Activated naive CD8-positive, alpha-beta T cell treated with anti-CD3 and anti-CD28 coated beads, Interleukin-2, amount 50 U/mL, for 16 hours (primary cell): ENCODE measurements at regions not wholly inside any gene's neighbourhood (a gene's known extent, or its start where the extent isn't known, plus 50 kb on each side); places are given as distances from the start of the nearest gene placed in this dataset.
"Not testable (repeated sequence)": the region's sequence is repeated elsewhere in the genome, so short reads cannot be mapped to it uniquely, and the experiment has no call there.

ENCODE experiments used
- DNase-seq: peaks from one replicate; pipeline ENCODE4 v3.0.0-alpha.2; 2020; ENCODE audit warnings: low read depth, low spot score

DNA sequence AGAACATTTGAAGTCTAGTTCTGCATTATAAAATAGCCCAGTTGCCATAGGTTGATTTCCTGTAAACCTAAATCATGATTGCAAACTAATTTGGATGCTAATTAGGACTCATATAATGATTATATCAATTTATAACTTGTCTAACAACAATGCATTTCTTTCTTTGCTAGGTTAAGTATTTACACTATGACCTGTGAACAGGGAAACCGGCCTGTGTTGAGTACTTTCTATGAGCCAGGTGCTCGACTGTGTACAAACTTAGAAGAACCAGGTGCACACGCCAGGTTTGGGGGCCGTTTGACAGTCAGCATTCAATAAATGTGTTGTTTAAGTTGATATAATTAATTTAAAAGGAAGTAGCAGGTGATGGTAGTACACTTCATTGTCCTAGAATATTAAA lies 203.1 kb downstream of the TM9SF2 start:
- DNase-seq, result no peak

DNA sequence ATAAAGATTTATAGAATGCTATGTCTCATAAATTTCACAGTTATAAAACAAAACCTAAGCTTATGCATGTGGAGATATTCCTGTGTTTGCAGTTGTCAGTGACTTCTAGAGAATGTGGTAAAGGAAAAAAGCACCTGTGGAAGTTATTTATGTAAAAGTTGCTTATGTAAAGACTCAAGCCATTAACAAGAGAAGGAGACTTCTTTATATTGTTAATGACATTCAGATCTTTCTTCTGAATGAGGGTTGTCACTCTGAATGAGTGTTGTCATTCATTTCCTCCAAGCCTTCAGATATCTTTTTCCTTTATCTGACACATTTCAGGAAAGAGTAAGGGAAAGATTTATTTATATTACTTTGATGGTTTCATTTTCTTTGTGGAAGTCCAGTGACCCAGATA lies 202.6 kb downstream of the TM9SF2 start:
- DNase-seq, result no peak

DNA sequence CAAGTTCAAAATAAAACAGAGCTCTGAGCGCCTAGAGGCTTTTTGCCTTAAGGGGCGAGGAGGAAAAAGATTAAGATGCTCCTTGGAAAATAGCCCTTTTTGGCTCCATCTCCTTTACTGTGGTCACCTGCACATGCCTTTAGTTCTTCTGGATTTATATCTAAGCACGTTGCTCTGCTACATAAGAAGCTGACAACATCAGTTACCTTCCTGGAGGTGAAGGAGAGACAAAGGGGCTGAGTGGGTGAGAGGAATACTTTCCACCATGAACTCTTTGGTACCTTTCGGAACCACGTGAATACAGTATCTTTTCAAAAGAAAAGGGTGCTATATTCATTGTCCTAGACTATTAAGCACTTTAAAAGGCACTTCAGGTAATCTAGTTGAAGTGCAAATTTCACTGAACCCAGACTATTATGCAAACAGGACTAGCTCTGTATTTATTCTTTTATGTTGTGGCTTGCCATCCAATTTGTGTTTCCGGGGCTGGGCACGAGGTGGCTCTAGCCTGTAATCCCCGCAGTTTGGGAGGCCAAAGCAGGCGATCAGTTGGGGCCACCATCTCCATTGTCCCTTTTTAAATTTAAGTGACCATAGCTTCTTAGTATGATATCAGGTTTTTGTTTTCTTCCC lies 201.5 kb downstream of the TM9SF2 start:
- DNase-seq, result no peak

DNA sequence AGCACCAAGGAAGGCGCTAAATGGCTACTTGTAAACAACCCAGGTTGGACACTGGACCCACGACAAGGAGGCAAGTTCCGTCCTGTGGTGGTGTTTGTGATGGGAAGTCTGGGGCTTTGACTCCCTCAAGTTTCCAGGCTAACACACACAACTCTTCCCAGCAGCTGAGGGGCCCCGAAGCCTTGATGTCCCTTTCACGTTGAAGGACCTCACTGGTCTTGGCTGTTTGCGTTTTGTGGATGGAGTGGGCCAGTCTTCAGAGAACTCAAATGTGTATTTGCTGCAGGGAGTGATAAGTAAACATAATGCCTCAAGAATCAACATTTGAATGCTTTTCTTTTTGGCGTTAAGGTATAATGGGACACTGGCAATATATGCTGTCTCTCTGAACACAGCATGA lies 199.2 kb downstream of the TM9SF2 start:
- DNase-seq, result no peak

DNA sequence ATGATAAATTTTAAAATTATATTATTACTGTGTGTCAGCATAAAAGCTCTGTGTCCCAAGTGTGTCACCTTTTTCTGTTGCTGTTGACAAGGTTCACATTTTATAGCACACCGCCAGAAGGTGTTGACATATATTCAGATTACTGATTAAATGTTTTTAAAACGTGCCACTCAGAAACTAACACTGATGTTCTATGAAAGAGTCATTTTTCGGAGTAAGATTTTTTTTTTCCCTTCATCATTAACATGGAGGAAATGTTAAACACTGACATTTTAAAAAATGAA lies 197.5 kb downstream of the TM9SF2 start:
- DNase-seq, result no peak

DNA sequence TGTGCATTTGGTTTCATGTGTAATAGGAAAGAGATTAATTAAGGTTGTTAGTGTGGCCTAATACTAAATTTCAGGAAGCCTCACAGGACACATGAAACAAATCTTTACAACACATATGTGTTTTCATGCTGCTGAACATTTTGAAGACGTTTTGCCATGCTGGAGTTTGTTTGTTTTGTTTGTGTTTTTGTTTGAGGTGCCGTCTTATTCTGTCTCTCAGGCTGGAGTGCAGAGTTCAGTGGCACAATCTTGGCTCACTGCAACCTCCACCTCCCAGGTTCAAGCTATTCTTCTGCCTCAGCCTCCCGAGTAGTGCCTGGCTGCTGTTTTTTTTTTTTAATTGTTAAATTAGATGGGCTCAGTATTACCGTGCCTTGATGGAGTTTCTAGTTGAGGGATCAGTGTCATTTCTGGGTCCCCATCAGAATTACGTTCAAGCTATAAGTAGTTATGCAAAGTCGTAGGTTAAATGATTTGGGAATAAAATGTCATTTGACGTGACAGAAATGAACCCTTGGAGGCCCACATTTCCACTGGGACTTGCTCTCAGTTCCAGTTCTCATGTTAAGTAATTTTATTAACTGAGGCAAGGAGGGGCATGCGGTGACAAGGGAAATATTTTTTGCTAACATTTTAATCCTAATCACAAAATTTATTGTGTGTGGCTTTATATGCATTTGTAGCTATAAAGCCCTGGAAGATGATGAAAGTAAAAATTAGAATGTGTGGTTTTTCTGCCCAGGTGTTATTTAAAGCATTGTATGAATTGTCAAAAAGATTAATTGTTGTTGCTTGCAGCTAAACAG lies 196.9 kb downstream of the TM9SF2 start:
- no peak for DNase-seq

DNA sequence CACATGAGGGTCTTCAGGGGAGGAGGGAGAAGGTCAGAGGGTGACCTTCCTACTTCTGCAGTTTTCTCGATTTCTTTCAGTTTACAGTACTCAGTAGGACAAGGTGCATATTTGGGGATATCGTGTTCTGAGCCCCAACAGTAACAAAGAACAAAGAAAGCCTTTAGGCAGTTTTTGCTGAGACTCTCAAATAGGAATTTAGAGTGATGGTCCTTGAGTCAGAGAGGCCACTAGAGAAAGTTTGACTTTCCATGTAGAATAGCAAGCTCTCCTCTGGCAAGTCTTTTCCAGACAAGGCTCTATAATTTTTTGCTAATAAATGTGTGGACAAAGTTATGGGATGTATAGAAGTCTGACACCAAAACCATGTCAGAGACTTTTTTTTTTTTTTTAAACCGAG lies 194.6 kb downstream of the TM9SF2 start:
- no peak for DNase-seq

DNA sequence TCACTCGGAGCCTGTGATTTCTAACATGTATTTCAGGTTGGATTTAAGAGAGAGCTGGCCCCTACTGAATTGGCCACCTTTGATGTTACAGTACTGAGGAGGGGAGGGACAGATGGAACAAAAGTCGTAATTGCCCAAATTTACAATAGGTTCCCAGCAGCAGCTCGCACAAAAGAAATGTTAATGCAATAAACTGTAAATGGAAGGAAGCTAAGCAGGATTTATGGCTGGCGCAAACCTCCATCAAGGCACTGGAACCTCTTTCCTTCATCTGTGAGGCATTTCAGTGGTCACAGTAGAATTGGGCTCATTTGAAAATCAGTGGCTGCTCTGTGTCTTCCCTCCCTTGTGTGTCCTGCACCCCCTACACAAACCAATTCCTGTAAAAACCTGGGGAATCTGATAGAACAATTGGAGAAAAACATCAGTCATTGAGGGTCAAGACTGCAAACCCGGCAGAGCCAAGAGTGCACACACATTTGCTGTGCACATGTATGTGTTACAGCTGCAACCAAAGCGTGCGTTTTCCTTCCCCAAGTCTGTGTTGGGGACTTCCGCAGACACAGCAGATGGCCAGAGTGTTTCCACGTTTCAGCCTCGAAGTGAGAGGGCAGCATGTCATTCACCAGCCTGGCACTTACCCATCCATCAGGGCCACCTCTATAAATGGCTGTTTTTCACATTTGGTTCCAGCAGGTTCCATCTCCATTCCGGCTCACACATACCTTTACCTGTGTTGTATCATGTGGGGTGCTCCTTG lies 192.8 kb downstream of the TM9SF2 start:
- DNase-seq, result no peak

DNA sequence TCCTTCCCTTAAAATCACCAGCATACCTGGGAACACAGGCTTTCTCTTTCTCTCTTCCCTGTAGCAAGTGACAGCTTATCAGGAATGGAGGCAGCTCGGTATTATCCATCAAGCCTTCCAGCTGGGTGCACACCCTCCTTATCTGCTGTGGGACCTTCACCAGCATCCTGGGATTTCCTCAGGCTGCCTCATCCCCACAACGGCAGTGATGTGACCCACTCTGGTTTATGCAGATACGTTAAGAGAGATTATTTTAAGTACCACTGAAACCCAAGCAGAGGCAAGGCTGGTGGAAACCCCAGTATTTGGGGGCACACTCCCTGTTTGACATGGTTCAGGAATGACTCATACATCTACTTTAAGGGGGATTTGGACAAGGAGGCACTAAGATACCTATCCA lies 192.1 kb downstream of the TM9SF2 start:
- no peak for DNase-seq

DNA sequence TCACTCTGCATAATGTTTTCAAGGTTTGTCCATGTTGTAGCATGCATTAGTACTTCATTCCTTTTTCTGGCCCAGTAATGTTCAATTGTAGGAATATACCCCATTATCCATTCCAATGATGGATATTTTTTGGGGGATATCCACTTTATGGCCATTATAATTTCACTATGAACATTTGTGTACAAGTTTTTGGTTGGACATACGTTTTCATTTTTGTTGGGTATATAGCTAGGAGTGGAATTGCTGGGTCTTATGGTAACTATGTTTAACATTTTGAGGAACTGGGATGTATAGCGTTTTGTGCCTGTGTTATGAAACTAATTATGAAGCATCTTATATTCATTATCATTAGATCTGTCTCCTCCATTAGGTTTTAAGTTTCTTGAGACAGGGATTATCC lies 191.6 kb downstream of the TM9SF2 start:
- no peak for DNase-seq

DNA sequence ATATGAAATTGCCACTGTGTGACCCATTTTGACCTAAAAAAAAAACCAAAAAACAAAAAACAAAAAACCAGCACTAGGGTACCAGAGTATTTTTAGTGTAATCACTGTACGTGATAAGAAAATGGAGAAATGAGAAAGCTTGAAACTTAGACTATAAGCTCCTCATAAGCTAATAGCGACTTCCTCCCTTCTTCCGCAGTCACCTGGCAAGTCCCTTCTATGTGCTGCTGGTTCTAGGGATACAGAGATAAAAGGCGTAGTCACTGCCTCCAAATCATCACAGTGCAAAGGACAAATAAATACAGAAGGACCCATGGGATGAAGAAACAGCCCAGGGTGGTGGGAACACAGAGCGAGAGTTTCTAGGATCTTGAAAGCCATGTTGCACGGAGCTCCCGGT lies 190.3 kb downstream of the TM9SF2 start:
- no peak for DNase-seq

DNA sequence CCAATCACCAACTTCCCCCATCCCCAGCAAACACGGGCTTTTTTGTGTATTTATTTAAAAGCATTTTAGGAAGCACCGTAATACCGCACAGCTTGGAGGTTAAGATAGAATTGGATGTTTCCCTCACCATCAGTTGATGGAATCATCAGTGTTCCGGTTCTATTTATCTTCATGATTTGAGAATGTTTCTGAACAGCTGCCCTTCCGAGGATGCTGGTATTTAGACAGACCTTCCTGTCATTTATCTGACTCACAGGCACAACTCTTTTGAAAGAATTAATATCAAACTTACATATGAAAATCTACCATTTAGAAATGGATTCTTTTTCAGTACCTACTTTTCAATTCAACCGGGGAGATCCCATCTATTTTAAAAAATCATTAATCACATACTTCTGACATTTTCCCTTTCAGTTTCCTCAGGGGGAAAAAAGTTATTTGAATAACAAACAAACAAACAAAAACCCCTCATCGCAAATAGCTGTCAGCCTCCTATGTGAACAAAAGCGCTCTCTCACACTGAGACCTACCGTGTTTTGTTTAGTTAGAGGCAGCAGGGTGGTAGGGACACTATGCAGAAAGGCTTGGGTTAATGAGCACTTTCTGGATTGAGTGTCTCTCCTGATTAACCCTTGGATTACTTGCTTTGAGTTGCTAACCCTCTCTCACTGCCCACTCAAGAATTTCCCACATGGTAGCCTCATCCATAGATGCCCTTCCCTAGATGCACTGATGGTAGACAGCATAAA lies 189.3 kb downstream of the TM9SF2 start:
- DNase-seq, result no peak

DNA sequence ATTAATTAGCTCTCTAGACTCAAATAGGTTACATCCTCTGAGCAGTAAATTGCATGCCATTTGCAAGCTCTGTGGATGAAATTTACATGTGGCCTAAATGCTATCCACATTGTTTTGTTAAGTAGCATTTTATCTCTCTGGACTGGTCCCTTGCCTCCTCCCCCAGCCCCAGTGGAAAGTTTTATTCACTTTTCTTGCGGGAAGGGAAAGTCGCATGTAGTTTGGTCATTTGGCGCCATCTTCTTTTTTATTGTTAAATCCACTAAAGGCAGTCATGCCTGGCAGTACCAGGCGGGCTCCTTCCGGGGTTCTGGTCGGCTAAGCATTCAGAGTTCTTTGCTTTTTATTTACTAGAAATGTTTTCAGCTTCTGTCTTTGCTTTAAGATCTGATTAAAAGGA lies 188.7 kb downstream of the TM9SF2 start:
- DNase-seq, result no peak

DNA sequence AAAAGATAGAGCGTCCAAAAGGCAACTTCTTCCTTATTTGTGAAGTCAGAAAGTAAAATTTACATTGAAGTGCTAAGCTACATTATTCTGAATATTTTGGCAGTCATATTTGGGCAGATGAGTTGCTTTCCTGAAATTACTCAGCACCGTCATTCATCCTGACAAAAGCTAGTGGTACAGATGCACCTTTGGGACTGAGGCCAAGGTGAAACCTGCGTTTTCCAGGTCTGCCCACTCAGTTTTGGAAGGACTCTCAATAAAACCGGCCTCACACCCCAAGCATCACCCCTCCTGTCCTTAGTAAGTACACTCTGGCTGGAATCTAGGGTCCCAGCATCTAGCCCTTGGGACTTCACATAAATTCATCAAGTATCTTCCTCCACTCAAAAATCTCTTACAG lies 187.5 kb downstream of the TM9SF2 start:
- no peak for DNase-seq

DNA sequence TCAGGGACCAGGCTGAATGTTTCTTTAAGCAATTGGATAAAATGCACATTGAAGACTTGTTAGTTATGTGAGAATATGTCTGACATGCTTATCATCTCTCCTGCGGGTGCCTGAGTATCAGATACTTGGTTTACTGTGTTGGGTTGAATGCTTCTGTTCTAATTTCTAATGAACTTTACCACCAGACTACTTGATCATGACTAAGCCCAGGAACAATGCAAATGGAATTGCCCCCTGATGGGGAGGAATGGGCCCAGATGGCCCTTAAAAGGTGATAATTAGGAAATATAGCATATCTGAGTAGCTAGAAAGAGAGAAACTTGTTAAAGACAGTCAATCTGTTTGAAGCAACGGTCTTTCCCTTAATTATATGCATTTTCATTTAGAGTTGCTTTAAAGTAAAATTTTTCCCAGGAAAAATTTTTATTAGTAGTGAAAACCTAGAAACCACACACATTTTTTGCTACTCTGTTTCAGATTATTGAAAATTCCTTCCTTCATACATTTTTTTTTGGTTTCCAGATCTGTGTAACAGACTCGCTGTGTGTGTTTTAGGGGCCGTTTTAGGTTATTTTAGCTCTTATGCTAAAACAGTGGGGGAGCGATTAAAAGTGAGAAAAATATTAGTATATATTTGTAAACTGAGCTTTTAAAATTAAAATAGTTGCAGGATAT lies 186.6 kb downstream of the TM9SF2 start:
- no peak for DNase-seq

DNA sequence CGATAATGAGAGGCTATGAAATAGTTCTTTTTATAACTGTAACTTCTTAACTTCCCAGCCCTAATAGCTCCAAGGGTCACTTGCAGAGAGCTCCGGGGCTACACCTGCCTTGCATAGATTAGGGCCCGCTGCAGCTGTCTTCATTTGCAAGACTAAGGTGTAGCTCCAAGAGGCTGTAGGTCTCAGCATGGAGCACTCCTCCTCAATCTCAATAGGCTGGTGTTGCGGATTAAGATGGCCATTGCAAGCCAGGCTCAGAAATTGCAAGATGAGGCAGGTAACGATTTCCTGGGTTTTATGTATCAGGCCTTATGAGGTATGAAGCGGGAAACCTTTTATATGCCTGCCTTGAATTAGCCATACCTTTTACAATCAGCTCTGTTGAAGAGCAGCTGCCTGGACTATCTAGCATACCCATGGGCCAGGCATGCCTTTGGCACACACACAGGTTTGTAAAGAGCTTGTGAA lies 185.7 kb downstream of the TM9SF2 start:
- DNase-seq, result no peak

DNA sequence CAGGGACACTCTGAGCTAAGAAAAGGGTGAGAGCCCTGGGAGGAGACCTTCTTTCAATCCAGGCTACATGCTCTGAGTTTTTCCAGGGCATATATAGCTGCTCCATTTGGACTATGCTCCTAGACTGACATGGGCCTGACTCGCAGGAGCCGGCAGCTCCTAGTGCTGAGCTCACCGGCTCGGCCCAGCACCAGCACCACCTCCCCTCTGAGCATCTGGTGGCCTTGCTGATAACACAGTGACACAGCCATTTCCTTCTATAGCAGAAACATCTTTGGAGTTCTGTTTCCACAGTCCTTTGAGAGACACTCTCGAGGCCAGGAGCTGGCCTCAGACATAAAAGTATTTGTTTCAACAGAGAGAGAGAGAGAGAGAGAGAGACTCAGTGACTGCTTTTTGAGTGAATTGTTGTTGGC lies 184.9 kb downstream of the TM9SF2 start:
- DNase-seq, result no peak

DNA sequence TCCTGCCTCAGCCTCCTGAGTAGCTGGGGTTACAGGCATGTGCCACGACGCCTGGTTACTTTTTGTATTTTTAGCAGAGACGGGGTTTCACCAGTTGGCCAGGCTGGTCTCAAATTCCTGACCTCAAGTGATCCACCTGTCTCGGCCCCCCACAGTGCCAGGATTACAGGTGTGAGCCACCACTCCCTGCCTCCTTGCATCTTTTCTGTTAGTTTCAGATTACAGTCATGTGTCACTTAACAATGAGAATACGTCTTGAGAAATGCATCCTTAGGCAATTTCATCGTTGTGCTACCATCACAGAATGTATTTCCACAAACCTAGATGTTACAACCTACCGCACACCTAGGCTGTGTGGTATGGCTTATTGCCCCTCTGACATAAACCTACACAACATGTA lies 180.4 kb downstream of the TM9SF2 start:
- DNase-seq, result no peak

DNA sequence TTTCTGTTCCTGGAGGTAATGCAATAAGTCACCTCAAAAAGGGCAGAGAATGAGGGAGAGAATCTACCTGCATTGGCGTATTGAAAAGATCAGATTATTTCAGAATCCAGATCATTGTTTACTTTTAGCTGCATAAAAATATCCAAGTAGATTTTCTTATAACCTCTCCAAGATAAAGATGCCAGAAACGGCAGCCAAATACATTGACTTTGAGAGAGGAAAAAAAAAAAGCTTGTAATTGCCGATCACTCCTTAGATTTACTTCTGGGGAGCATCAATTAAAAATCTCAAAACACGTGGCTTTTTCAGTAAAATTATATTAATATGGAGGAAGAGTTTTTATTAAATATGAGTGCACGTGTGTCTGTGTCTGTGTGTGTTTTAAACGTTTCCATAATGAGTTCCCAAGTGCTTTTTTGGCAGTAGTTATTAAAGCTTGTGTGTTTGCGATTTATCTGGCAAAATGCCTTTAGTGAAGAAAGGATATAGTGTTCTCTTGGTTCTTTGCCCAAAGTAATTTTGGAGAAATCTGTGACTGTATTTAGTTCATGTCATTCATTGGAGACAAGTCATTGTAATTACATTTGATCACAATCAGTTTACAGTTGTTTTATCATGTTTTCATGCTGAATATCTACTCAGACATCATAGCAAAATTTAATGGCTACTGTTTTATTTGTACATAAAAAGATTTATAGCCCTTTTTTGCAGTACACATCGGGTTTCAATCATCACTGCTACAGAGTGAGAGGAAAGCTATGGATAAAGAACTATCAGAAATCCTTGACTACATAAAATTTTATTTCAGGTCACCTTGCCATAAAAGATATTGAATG lies 176.1 kb downstream of the TM9SF2 start:
- DNase-seq, result no peak

DNA sequence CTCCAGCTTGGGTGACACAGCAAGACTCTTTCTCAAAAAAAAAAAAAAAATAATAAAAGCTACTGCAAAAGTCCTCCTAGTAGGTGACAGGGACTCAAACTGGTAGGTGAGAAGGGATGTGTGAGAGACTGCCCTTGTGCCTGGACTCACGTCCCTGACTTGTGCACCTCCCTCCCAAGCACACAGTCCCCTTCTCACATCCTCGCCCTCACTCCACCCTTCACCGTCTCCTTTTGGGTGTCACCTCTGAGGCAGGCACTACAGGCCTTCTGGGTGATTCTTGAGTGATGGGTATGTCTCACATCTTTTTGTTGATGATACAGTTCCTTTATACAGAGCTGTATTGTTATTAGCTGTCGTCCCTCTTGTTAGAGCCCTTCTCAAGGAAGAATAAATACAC lies 170.5 kb downstream of the TM9SF2 start:
- no peak for DNase-seq

DNA sequence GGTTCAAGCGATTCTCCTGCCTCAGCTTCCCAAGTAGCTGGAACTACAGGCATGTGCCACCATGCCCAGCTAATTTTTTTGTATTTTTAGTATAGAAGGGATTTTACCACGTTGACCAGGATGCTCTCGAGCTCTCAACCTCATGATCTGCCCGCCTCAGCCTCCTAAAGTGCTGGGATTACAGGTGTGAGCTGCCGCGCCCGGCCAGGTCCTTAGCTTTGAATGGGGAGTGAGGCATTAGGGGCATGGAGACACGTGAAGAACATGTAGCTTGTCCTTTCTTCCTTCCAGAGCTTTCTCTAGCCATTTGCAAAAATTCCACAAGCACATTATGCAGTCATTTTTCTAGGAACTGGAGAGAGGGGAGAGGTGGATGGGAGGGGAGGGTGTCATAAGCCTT lies 167.8 kb downstream of the TM9SF2 start:
- not testable (repeated sequence) for DNase-seq
